ENCODE measurements at regions not wholly inside any gene's neighbourhood (a gene's known extent, or its start where the extent isn't known, plus 50 kb on each side); places are given as distances from the start of the nearest gene placed in this dataset.

DNA sequence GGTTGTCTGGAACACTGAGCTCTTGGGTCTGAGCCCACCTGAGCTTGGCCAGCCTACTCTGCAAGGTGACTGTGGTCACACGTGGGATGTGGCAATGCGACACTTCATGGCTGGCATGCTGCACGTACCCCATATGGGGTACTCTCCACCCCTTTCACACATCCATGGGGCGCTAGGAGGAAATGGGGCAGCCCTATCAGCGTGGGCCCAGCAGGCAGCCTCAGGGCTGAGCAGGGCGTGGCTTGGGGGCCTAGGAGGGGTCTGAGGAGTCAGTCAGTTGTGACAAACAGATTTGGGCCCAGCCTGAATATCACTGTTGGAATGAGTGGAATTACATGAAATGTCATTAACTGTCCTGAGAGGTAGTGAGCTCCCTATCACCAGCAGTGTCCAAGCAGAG, 82.3 kb upstream of the LINGO1 start:
- POLR2A ChIA-PET (ENCODE audit: partially characterized antibody), result interaction anchor here (0.6 to 1.2 kb wide), 2 partner anchors 24 to 39 kb away, joined by 3 read pairs; no protein-coding TSS in a partner anchor
- Histone ChIP-seq H3K18ac (ENCODE audit: extremely low read depth, low read length) (no peak overlapping the region), H3K4me3 (ENCODE audit: extremely low read depth in 1 of 4, insufficient read depth in 2 of 4, low read depth in 3 of 4, low read length in 4 of 4) (no peak overlapping the region), H3K4me1 (replicated peaks in 1 of 4; ENCODE audit: control insufficient read depth in 3 of 4, insufficient read depth in 4 of 4, low read length in 3 of 4) (peaks cover 0 to 12% (median 2%) of the 10 kb centered on the region in 4 experiments; a peak in 3 of 7 replicates), H3K36me3 (ENCODE audit: control insufficient read depth in 2 of 4, insufficient read depth in 4 of 4, low read length in 3 of 4) (no peaks in the 10 kb centered on the region), H4K5ac (ENCODE audit: insufficient read length, low read depth, low read length) (no peak overlapping the region), H3K4me2 (ENCODE audit: insufficient read depth in 1 of 2, low read depth in 2 of 2, low read length in 2 of 2) (no peak overlapping the region), H2BK15ac (ENCODE audit: low read length) (no peak overlapping the region), H2BK120ac (replicated peaks; ENCODE audit: low read depth, low read length) (no peak overlapping the region), H3K23ac (ENCODE audit: insufficient read length) (no peak overlapping the region), H2BK12ac (ENCODE audit: low read depth, low read length) (peak overlapping the region; percentile 84; the same call in 1 of the 2 replicates), H3K14ac (ENCODE audit: insufficient read length) (no peak overlapping the region), H2BK5ac (ENCODE audit: low read depth, low read length) (no peak overlapping the region), H2AK5ac (ENCODE audit: low read depth, low read length) (peak overlapping the region; percentile 65; the same call in 1 of the 2 replicates), H2AFZ (ENCODE audit: low read length) (no peak overlapping the region), H4K8ac (ENCODE audit: extremely low read depth, insufficient read depth, low read length) (no peak overlapping the region; the same call in 1 of the 2 replicates), H3K79me1 (ENCODE audit: low read depth, low read length) (no peaks in the 10 kb centered on the region), H3K27ac (ENCODE audit: low read depth, low read length) (no peak overlapping the region), H3K9ac (replicated peaks in 1 of 4; ENCODE audit: extremely low read depth in 1 of 4, low read depth in 3 of 4, low read length in 3 of 4) (no peak overlapping the region), H4K91ac (replicated peaks; ENCODE audit: insufficient read length, low read length) (no peak overlapping the region), H3K56ac (replicated peaks; ENCODE audit: insufficient read length, low read depth, low read length) (no peak overlapping the region), H4K20me1 (replicated peaks in 1 of 2; ENCODE audit: control insufficient read depth in 1 of 2, insufficient read depth in 2 of 2, low read length in 2 of 2) (no peaks in the 10 kb centered on the region), H2BK20ac (ENCODE audit: low read length) (0 out of 2 replicates have a peak overlapping the region, but pooled peaks have one; percentile 34), H3K79me2 (ENCODE audit: control insufficient read depth in 1 of 2, insufficient read depth in 2 of 2, low read length in 2 of 2) (no peaks in the 10 kb centered on the region), H3K27me3 (replicated peaks in 1 of 4; ENCODE audit: control insufficient read depth in 3 of 4, extremely low read depth in 1 of 4, insufficient read depth in 3 of 4, low read length in 3 of 4) (no peaks in the 10 kb centered on the region), H3K9me3 (ENCODE audit: insufficient read depth in 2 of 2, low read depth in 1 of 2, low read length in 1 of 2) (no peaks in the 10 kb centered on the region), H3K4ac (replicated peaks; ENCODE audit: insufficient read length, low read depth, low read length) (no peak overlapping the region), H3K23me2 (ENCODE audit: low read depth, low read length) (no peaks in the 10 kb centered on the region)
- no peak for FAIRE-seq
- no peak for TF ChIP-seq RXRA (IDR thresholded peaks at IDR 0.05; ENCODE audit: insufficient read depth, low read depth, low read length)
- TF ChIP-seq SIX5 (IDR thresholded peaks at IDR 0.05; ENCODE audit: low read depth, low read length), result no peak
- no peak for TF ChIP-seq GTF2F1 (IDR thresholded peaks at IDR 0.05; ENCODE audit: borderline replicate concordance, low read depth, low read length)
- no peak for TF ChIP-seq KDM1A (IDR thresholded peaks at IDR 0.05; ENCODE audit: borderline replicate concordance, low read length)
- no peak for TF ChIP-seq BCL11A (IDR thresholded peaks at IDR 0.05; ENCODE audit: low read depth in 2 of 2, low read length in 2 of 2)
- TF ChIP-seq EZH2 (IDR thresholded peaks at IDR 0.05; ENCODE audit: low read depth, low read length, severe bottlenecking), result no peak
- no peak for TF ChIP-seq CBX8 (IDR thresholded peaks at IDR 0.05; ENCODE audit: borderline replicate concordance, low read depth, low read length)
- no peak for TF ChIP-seq CBX5 (IDR thresholded peaks at IDR 0.05; ENCODE audit: low read depth, low read length)
- no peak for TF ChIP-seq SIRT6 (IDR thresholded peaks at IDR 0.05; ENCODE audit: low read length)
- TF ChIP-seq CHD2 (IDR thresholded peaks at IDR 0.05; ENCODE audit: low read length), result no peak
- no peak for TF ChIP-seq NRF1 (IDR thresholded peaks at IDR 0.05; ENCODE audit: low read depth, low read length)
- no peak for TF ChIP-seq FOSL1 (IDR thresholded peaks at IDR 0.05; ENCODE audit: insufficient read depth, low read depth, low read length)
- TF ChIP-seq HDAC2 (IDR thresholded peaks at IDR 0.05; ENCODE audit: borderline replicate concordance in 1 of 2, low read depth in 2 of 2, low read length in 2 of 2), result no peak
- TF ChIP-seq SP4 (IDR thresholded peaks at IDR 0.05; ENCODE audit: low read length), result no peak
- WGBS, 2 experiments (ENCODE audit: extremely low coverage in 1 of 2, insufficient coverage in 1 of 2, insufficient read length in 1 of 2, insufficient replicate concordance in 2 of 2, low coverage in 1 of 2, low lambda C conversion rate in 2 of 2, missing lambda C conversion rate in 1 of 2), result 94% methylated on average over 6 of the region's 6 CpGs; no CpG with 5 or more reads in 1 of the 2 experiments
- DNase-seq (ENCODE audit: low read depth in 1 of 2, low spot score in 2 of 2), result no peak
- CTCF ChIA-PET (ENCODE audit: partially characterized antibody), result interaction anchor here (0.6 to 8.2 kb wide), 10 partner anchors 20 to 490 kb away, joined by 3 to 38 read pairs (median 5); partner anchors contain the start of gene LINGO1

Measured in H1 (cell line).